ENCODE measurements at regions not wholly inside any gene's neighbourhood (a gene's known extent, or its start where the extent isn't known, plus 50 kb on each side); places are given as distances from the start of the nearest gene placed in this dataset.

- TF ChIP-seq CTCF (IDR thresholded peaks at IDR 0.05), result no peak
- no peak for TF ChIP-seq POLR2A (IDR thresholded peaks at IDR 0.05)
- no peak for TF ChIP-seq POLR2AphosphoS5 (IDR thresholded peaks at IDR 0.05)
Observed at GRCh38 chr4:17283251-17283650, 228.6 kb downstream of the QDPR start.

All from sigmoid colon (tissue), 4 donors.